Tibial artery (tissue), 4 donors: ENCODE measurements at regions not wholly inside any gene's neighbourhood (a gene's known extent, or its start where the extent isn't known, plus 50 kb on each side); places are given as distances from the start of the nearest gene placed in this dataset.

Source experiments
- DNase-seq, 2 donors: peaks; one replicate each; pipeline ENCODE4 v3.0.0-alpha.2; 2019
- H3K27ac ChIP-seq, 2 donors: fragments of 200-600 bp; sonication (generic) in 1 of 2; 1 replicate in 1 of 2; 2 replicates in 1 of 2; pipeline ENCODE4 v1.5.1; 2018 to 2019; ENCODE audit warnings: mild to moderate bottlenecking in 1 of 2
- H3K27me3 ChIP-seq, 2 donors: fragments of 200-600 bp; sonication (generic) in 1 of 2; one replicate each; pipeline versions ENCODE4 v1.5.1 to v1.6.0; 2016 to 2019
- H3K36me3 ChIP-seq, 3 donors: fragments of 200-600 bp; sonication (generic) in 2 of 3; one replicate each; pipeline ENCODE4 v1.5.1; 2016 to 2019; ENCODE audit warnings: mild to moderate bottlenecking in 2 of 3
- H3K4me1 ChIP-seq, 4 donors: fragments of 200-600 bp; sonication (generic) in 2 of 4; 1 replicate in 3 of 4; 2 replicates in 1 of 4; pipeline ENCODE4 v1.5.1; 2016 to 2019
- H3K4me3 ChIP-seq, 2 donors: fragments of 200-600 bp; sonication (generic) in 1 of 2; 1 replicate in 1 of 2; 2 replicates in 1 of 2; pipeline ENCODE4 v1.5.1; 2018 to 2019; ENCODE audit warnings: mild to moderate bottlenecking in 2 of 2
- H3K9me3 ChIP-seq, 3 donors: fragments of 200-600 bp; sonication (generic) in 1 of 3; one replicate each; pipeline ENCODE4 v1.5.1; 2016 to 2019
- intact Hi-C: fragments of 100-400 bp; cut with DNase I; formaldehyde crosslinking; loops from one replicate; pipeline ENCODE4 v1.15.0; 2023; ENCODE audit warnings: low total_unique reads
- TF ChIP-seq, protein P1 (sequence below), 2 experiments: fragments of 200-600 bp in 1 of 2; fragments of 450-650 bp in 1 of 2; IDR thresholded peaks; one replicate each; pipeline ENCODE4 v1.5.1; 2017 to 2019; ENCODE audit warnings: antibody characterized with exemption in 2 of 2, mild to moderate bottlenecking in 1 of 2, moderate library complexity in 1 of 2

DNA sequence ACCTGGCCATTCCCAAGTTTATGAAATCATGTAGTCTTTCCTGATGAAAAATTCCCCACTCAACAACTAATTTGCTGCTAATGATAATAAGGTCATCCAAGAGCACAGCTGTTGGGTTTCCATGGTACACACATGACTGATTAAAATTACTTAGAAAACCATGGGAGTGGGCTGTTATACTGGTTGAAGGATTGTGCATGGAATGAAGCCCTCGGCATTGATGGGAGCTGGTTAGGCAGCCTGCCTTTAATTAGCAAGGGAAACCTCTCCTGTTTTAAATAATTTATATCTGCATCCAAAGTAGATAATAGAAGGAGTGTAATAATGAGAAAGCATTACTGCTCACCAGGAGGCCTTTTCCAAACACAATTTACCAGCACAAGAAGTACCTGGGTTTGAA is 235.1 kb upstream of the CFAP20DC start:
- TF ChIP-seq, protein P1, sequence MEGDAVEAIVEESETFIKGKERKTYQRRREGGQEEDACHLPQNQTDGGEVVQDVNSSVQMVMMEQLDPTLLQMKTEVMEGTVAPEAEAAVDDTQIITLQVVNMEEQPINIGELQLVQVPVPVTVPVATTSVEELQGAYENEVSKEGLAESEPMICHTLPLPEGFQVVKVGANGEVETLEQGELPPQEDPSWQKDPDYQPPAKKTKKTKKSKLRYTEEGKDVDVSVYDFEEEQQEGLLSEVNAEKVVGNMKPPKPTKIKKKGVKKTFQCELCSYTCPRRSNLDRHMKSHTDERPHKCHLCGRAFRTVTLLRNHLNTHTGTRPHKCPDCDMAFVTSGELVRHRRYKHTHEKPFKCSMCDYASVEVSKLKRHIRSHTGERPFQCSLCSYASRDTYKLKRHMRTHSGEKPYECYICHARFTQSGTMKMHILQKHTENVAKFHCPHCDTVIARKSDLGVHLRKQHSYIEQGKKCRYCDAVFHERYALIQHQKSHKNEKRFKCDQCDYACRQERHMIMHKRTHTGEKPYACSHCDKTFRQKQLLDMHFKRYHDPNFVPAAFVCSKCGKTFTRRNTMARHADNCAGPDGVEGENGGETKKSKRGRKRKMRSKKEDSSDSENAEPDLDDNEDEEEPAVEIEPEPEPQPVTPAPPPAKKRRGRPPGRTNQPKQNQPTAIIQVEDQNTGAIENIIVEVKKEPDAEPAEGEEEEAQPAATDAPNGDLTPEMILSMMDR (IDR thresholded peaks at IDR 0.05), result no peak
- DNase-seq, result no peak
- H3K4me1 ChIP-seq, result no peaks in the 10 kb centered on the region
- no peak overlapping the region for H3K27ac ChIP-seq
- intact Hi-C loops, result no loop called here
- no peaks in the 10 kb centered on the region for H3K9me3 ChIP-seq
- no peak overlapping the region for H3K4me3 ChIP-seq
- H3K36me3 ChIP-seq, result no peaks in the 10 kb centered on the region
- no peaks in the 10 kb centered on the region for H3K27me3 ChIP-seq

DNA sequence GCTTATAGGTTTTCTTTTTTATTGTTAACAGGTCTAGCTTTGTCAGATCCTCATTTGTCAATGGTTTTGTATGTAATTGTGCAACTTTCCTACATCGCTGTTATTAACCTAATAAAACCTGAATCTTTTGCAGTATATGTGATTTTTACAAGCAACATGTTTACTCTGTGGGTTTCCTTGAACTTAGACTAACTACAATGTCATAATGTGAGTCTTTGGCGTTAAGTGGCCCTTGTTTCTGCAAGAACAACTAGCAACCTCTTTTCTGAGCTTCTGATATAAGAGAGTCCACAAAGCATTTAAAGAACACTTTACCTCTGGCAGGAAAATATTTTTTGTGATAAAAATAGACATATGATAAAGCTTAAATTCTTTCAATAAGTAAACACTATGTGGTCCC is 230.3 kb upstream of the CFAP20DC start:
- H3K9me3 ChIP-seq, result no peaks in the 10 kb centered on the region
- H3K4me1 ChIP-seq, result no peaks in the 10 kb centered on the region
- DNase-seq, result no peak
- TF ChIP-seq, protein P1 (IDR thresholded peaks at IDR 0.05), result no peak
- no peaks in the 10 kb centered on the region for H3K36me3 ChIP-seq
- no peak overlapping the region for H3K27ac ChIP-seq
- intact Hi-C loops, result no loop called here
- H3K27me3 ChIP-seq, result no peaks in the 10 kb centered on the region
- no peak overlapping the region for H3K4me3 ChIP-seq

DNA sequence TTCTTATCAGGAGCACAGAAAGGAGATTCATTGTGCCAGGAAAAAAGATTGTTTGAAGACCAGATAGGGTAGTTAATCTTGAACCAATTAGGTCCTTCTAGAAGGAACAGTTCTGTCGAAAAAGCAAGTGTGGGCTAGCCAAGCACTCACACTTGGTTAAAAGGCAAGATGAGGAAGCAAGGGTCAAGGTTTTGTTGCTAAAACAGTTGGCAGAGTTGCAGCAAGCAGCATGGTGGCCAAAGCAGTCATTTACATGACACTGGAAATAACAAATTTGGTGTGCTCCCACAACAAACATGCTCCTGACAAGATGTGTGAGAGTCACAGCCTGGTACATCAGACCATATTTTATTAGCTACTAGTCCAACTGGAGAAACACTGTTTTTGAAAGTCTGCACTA is 228.0 kb upstream of the CFAP20DC start:
- no peak overlapping the region for H3K4me3 ChIP-seq
- DNase-seq, result no peak
- TF ChIP-seq, protein P1 (IDR thresholded peaks at IDR 0.05), result no peak
- H3K9me3 ChIP-seq, result no peaks in the 10 kb centered on the region
- intact Hi-C loops, result no loop called here
- no peaks in the 10 kb centered on the region for H3K36me3 ChIP-seq
- no peaks in the 10 kb centered on the region for H3K27me3 ChIP-seq
- no peak overlapping the region for H3K27ac ChIP-seq
- no peaks in the 10 kb centered on the region for H3K4me1 ChIP-seq

GRCh38 chr3:59277201-59277600 is 227.4 kb upstream of the CFAP20DC start:
- H3K27ac ChIP-seq, result no peak overlapping the region
- intact Hi-C loops, result no loop called here
- no peak overlapping the region for H3K4me3 ChIP-seq
- no peaks in the 10 kb centered on the region for H3K4me1 ChIP-seq
- TF ChIP-seq, protein P1 (IDR thresholded peaks at IDR 0.05), result no peak
- no peaks in the 10 kb centered on the region for H3K9me3 ChIP-seq
- H3K36me3 ChIP-seq, result no peaks in the 10 kb centered on the region
- DNase-seq, result no peak
- no peaks in the 10 kb centered on the region for H3K27me3 ChIP-seq

GRCh38 chr3:59273976-59274375 is 224.2 kb upstream of the CFAP20DC start:
- Histone ChIP-seq H3K27me3 (no peaks in the 10 kb centered on the region), H3K4me3 (no peak overlapping the region), H3K4me1 (no peaks in the 10 kb centered on the region), H3K36me3 (no peaks in the 10 kb centered on the region), H3K9me3 (no peaks in the 10 kb centered on the region), H3K27ac (no peak overlapping the region)
- TF ChIP-seq, protein P1 (IDR thresholded peaks at IDR 0.05), result no peak
- intact Hi-C loops, result no loop called here
- no peak for DNase-seq

DNA sequence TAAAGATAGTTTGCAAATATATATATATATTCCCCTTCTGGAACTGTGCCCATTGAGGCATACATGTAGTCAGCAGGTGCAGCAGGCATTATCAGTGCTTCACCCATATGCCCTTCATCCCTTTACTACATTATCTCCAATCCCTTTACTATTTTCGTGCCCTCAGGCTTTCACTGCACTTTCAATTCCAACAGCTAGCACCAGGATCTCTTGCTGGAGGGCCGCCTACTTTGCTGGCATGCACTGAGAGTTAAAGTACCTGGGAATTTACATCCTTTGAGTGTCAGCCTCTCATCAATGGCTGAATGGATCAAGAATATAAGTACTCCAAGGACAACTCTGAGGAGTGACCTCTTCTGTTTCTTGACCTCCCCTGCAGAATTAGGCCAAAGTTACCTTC is 222.1 kb upstream of the CFAP20DC start:
- intact Hi-C loops, result no loop called here
- H3K9me3 ChIP-seq, result no peaks in the 10 kb centered on the region
- no peaks in the 10 kb centered on the region for H3K4me1 ChIP-seq
- TF ChIP-seq, protein P1 (IDR thresholded peaks at IDR 0.05), result no peak
- no peak overlapping the region for H3K4me3 ChIP-seq
- no peak for DNase-seq
- H3K27ac ChIP-seq, result no peak overlapping the region
- H3K36me3 ChIP-seq, result no peaks in the 10 kb centered on the region
- H3K27me3 ChIP-seq, result no peaks in the 10 kb centered on the region
